BE2C (cell line): ENCODE measurements at regions not wholly inside any gene's neighbourhood (a gene's known extent, or its start where the extent isn't known, plus 50 kb on each side); places are given as distances from the start of the nearest gene placed in this dataset.

Source experiments
- DNase-seq: peaks from one replicate; pipeline ENCODE4 v3.0.0-alpha.2; 2020
- H3K27me3 ChIP-seq: fragments of 250-450 bp; sonication (Bioruptor Pico); 2 replicates; pipeline ENCODE4 v1.5.1; 2020; ENCODE audit warnings: mild to moderate bottlenecking
- H3K36me3 ChIP-seq: fragments of 250-450 bp; sonication (Bioruptor Pico); 2 replicates; pipeline ENCODE4 v1.5.1; 2020; ENCODE audit warnings: mild to moderate bottlenecking
- H3K4me1 ChIP-seq: fragments of 250-450 bp; sonication (Bioruptor Pico); 2 replicates; pipeline ENCODE4 v1.5.1; 2020
- H3K4me3 ChIP-seq: 2 replicates; pipeline ENCODE4 v1.5.1; 2011; ENCODE audit warnings: low read depth, low read length
- H3K9me3 ChIP-seq: fragments of 250-450 bp; sonication (Bioruptor Pico); 2 replicates; pipeline ENCODE4 v1.5.1; 2020
- CTCF ChIP-seq: IDR thresholded peaks from 2 replicates; pipeline ENCODE4 v1.5.1; 2012; ENCODE audit warnings: mild to moderate bottlenecking, low read depth, low read length

GRCh38 chr5:53199882-53200281, 90.3 kb upstream of the MOCS2 start:
- Histone ChIP-seq H3K4me1 (no peaks in the 10 kb centered on the region), H3K27me3 (peaks cover 3% of the 10 kb centered on the region), H3K9me3 (no peaks in the 10 kb centered on the region), H3K36me3 (no peaks in the 10 kb centered on the region), H3K4me3 (no peak overlapping the region)
- TF ChIP-seq CTCF = no peak
- no peak for DNase-seq

GRCh38 chr5:53200306-53200705, 90.7 kb upstream of the MOCS2 start:
- Histone ChIP-seq H3K4me1 (no peaks in the 10 kb centered on the region), H3K9me3 (no peaks in the 10 kb centered on the region), H3K27me3 (peaks cover 3% of the 10 kb centered on the region), H3K4me3 (no peak overlapping the region), H3K36me3 (no peaks in the 10 kb centered on the region)
- DNase-seq = no peak
- TF ChIP-seq CTCF = no peak

- TF ChIP-seq CTCF = peak; percentile 48
- H3K4me3 ChIP-seq = no peak overlapping the region
- H3K27me3 ChIP-seq = peaks cover 3% of the 10 kb centered on the region
- H3K4me1 ChIP-seq = no peaks in the 10 kb centered on the region
- no peaks in the 10 kb centered on the region for H3K9me3 ChIP-seq
- H3K36me3 ChIP-seq = no peaks in the 10 kb centered on the region
- no peak for DNase-seq
Measured at GRCh38 chr5:53201746-53202145, 92.2 kb upstream of the MOCS2 start.

- no peak for TF ChIP-seq CTCF
- Histone ChIP-seq H3K4me1 (no peaks in the 10 kb centered on the region), H3K27me3 (no peaks in the 10 kb centered on the region), H3K9me3 (no peaks in the 10 kb centered on the region), H3K4me3 (no peak overlapping the region), H3K36me3 (no peaks in the 10 kb centered on the region)
- DNase-seq = no peak
Measured at GRCh38 chr5:53206562-53206961, 97.0 kb upstream of the MOCS2 start.

GRCh38 chr5:53211799-53212198, 102.2 kb upstream of the MOCS2 start:
- no peak for DNase-seq
- no peaks in the 10 kb centered on the region for H3K27me3 ChIP-seq
- no peaks in the 10 kb centered on the region for H3K36me3 ChIP-seq
- no peak overlapping the region for H3K4me3 ChIP-seq
- H3K4me1 ChIP-seq = no peaks in the 10 kb centered on the region
- H3K9me3 ChIP-seq = no peaks in the 10 kb centered on the region
- TF ChIP-seq CTCF = no peak

- TF ChIP-seq CTCF = no peak
- H3K4me3 ChIP-seq = no peak overlapping the region
- H3K36me3 ChIP-seq = no peaks in the 10 kb centered on the region
- H3K9me3 ChIP-seq = no peaks in the 10 kb centered on the region
- no peaks in the 10 kb centered on the region for H3K27me3 ChIP-seq
- no peak for DNase-seq
- H3K4me1 ChIP-seq = no peaks in the 10 kb centered on the region
Measured at GRCh38 chr5:53219174-53219573, 109.6 kb upstream of the MOCS2 start.
